ENCODE measurements at regions not wholly inside any gene's neighbourhood (a gene's known extent, or its start where the extent isn't known, plus 50 kb on each side); places are given as distances from the start of the nearest gene placed in this dataset.
"Not testable (repeated sequence)": the region's sequence is repeated elsewhere in the genome, so short reads cannot be mapped to it uniquely, and the experiment has no call there.

DNA sequence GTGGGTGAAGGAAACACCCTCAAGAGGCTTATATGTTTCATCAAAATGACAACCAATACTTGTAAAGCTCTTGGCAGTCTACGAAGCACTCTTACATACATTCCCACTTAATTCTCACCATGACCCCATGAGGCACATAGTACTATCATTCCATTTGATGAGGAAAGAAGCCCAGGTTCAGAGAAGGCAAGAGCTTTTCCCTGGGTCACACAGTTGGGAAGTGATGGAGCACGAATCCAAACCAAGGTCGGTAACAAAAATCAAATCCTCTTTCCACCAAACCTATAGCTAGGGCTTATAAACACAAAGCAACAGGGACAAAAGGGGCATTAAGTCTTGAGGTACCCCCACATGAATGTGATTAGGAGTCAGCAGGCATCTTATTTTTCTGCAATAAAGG is 187.1 kb downstream of the UACA start:
- peaks cover 31% of the 10 kb centered on the region for H3K4me1 Mint-ChIP-seq

DNA sequence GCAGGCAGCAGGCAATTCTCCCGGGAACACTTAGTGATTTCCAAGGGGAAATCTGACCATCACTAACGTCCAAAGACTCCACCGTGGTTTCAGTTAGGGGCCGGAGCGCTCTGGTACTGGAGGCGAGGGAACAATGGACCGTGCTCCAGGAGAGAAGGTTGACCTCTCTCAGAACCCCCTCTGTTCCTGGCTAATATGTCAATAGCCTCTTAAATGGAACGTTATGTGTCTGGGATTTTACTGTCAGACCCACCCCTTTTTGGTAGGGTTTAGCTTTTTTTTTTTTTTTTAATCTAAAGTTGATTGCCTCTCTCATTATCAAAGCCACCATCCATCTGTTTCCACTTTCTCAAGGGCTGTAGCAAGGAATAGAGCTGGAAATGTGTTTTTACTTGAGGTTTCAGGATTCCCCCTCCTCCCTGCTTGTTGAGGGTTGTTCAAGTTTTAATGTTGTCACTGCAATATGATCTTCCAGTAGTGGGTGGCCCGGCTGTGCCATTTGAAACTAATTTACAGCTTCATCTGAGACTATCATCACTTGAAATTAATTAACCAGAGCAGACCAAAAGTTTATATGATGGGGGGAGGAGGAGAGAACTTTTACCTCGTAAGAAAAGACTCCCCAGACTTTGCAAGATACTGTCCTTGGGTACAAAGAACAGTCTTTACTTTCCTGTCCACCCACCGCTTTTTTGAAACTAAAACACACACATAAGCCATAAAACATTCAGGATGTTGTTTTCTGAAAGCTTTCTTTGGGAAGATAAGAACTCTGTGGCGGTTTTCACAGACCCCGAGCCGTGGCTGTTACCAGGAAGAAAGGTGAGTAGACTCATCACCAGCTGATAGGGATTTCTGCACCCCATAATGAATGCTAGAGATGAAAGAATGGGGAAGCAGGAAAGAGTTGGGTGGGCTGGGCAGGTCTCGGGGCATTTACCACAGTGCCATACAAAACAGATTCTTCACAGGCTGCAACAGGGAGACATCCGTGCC is 187.8 kb downstream of the UACA start:
- H3K27me3 Mint-ChIP-seq (ENCODE audit: insufficient read depth, low read depth) = peaks cover 12% of the 10 kb centered on the region
- no peak overlapping the region for H3K27ac Mint-ChIP-seq
- H3K27ac ChIP-seq = no peak overlapping the region
- H3K4me3 Mint-ChIP-seq = no peak overlapping the region
- no peaks in the 10 kb centered on the region for H3K9me3 ChIP-seq (ENCODE audit: low read depth)
- peaks cover 31% of the 10 kb centered on the region for H3K4me1 Mint-ChIP-seq
- no peak for DNase-seq (ENCODE audit: low spot score)
- H2AFZ ChIP-seq (replicated peaks) = peak overlapping the region; percentile 38
- no peak overlapping the region for H3K4me2 ChIP-seq
- no peaks in the 10 kb centered on the region for H3K36me3 ChIP-seq
- H3F3A ChIP-seq (ENCODE audit: low read depth) = no peaks in the 10 kb centered on the region
- no peak overlapping the region for H3K9ac ChIP-seq
- peaks cover 22% of the 10 kb centered on the region for H3K4me1 ChIP-seq
- no peaks in the 10 kb centered on the region for H3K79me2 ChIP-seq (ENCODE audit: low read depth)
- H4K20me1 ChIP-seq (ENCODE audit: low read depth) = no peaks in the 10 kb centered on the region
- H3K27me3 ChIP-seq = no peaks in the 10 kb centered on the region
- peaks cover 24% of the 10 kb centered on the region for H3K9me3 Mint-ChIP-seq
- no peak for TF ChIP-seq EZH2phosphoT487 (IDR thresholded peaks at IDR 0.05)
- no peak overlapping the region for H3K4me3 ChIP-seq
- peaks cover 5% of the 10 kb centered on the region for H3K36me3 Mint-ChIP-seq

More for the DNA sequence above, 187.1 kb downstream of the UACA start:
- Mint-ChIP-seq H3K27me3 (ENCODE audit: insufficient read depth, low read depth) (peaks cover 12% of the 10 kb centered on the region), H3K4me3 (no peak overlapping the region), H3K27ac (no peak overlapping the region), H3K9me3 (peaks cover 24% of the 10 kb centered on the region), H3K36me3 (peaks cover 5% of the 10 kb centered on the region)
- no peak overlapping the region for H3K27ac ChIP-seq
- H3K27me3 ChIP-seq = no peaks in the 10 kb centered on the region
- H3K4me2 ChIP-seq = peak overlapping the region; percentile 13
- TF ChIP-seq EZH2 (IDR thresholded peaks at IDR 0.05) (no peak), EZH2phosphoT487 (IDR thresholded peaks at IDR 0.05) (no peak)
- TF ChIP-seq, protein P1, sequence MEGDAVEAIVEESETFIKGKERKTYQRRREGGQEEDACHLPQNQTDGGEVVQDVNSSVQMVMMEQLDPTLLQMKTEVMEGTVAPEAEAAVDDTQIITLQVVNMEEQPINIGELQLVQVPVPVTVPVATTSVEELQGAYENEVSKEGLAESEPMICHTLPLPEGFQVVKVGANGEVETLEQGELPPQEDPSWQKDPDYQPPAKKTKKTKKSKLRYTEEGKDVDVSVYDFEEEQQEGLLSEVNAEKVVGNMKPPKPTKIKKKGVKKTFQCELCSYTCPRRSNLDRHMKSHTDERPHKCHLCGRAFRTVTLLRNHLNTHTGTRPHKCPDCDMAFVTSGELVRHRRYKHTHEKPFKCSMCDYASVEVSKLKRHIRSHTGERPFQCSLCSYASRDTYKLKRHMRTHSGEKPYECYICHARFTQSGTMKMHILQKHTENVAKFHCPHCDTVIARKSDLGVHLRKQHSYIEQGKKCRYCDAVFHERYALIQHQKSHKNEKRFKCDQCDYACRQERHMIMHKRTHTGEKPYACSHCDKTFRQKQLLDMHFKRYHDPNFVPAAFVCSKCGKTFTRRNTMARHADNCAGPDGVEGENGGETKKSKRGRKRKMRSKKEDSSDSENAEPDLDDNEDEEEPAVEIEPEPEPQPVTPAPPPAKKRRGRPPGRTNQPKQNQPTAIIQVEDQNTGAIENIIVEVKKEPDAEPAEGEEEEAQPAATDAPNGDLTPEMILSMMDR (IDR thresholded peaks at IDR 0.05) = no peak
- H3K36me3 ChIP-seq = no peaks in the 10 kb centered on the region
- no peak overlapping the region for H2AFZ ChIP-seq (replicated peaks)
- no peak for DNase-seq (ENCODE audit: low spot score)
- peaks cover 22% of the 10 kb centered on the region for H3K4me1 ChIP-seq
- H3F3A ChIP-seq (ENCODE audit: low read depth) = no peaks in the 10 kb centered on the region
- H3K9ac ChIP-seq = no peak overlapping the region
- H3K79me2 ChIP-seq (ENCODE audit: low read depth) = no peaks in the 10 kb centered on the region
- H3K9me3 ChIP-seq (ENCODE audit: low read depth) = no peaks in the 10 kb centered on the region
- no peaks in the 10 kb centered on the region for H4K20me1 ChIP-seq (ENCODE audit: low read depth)
- no peak overlapping the region for H3K4me3 ChIP-seq

DNA sequence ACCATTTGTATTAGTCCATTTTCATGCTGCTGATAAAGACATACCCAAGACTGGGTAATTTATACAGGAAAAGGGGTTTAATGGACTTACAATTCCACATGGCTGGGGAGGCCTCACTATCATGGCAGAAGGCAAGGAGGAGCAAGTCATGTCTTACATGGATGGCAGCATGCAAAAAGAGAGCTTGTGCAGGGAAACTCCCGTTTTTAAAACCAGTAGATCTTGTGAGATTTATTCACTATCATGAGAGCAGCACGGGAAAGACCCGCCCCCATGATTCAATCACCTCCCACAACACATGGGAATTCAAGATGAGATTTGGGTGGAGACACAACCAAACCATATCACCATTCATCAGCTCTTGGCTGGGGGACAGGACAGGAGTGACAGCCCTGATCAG is 189.0 kb downstream of the UACA start:
- H3K4me1 Mint-ChIP-seq = peaks cover 26% of the 10 kb centered on the region
- H3K79me2 ChIP-seq (ENCODE audit: low read depth); H3K4me3 Mint-ChIP-seq; H3K36me3 Mint-ChIP-seq; H3K4me3 ChIP-seq; DNase-seq (ENCODE audit: low spot score); H4K20me1 ChIP-seq (ENCODE audit: low read depth); H3K9me3 ChIP-seq (ENCODE audit: low read depth); H3F3A ChIP-seq (ENCODE audit: low read depth); H3K27ac ChIP-seq; H3K27ac Mint-ChIP-seq; H3K27me3 ChIP-seq; H3K36me3 ChIP-seq; H3K9ac ChIP-seq; H3K4me2 ChIP-seq; H2AFZ ChIP-seq (replicated peaks): not testable (repeated sequence)
- H3K4me1 ChIP-seq = peaks cover 11% of the 10 kb centered on the region
- peaks cover 10% of the 10 kb centered on the region for H3K27me3 Mint-ChIP-seq (ENCODE audit: insufficient read depth, low read depth)
- peaks cover 24% of the 10 kb centered on the region for H3K9me3 Mint-ChIP-seq

DNA sequence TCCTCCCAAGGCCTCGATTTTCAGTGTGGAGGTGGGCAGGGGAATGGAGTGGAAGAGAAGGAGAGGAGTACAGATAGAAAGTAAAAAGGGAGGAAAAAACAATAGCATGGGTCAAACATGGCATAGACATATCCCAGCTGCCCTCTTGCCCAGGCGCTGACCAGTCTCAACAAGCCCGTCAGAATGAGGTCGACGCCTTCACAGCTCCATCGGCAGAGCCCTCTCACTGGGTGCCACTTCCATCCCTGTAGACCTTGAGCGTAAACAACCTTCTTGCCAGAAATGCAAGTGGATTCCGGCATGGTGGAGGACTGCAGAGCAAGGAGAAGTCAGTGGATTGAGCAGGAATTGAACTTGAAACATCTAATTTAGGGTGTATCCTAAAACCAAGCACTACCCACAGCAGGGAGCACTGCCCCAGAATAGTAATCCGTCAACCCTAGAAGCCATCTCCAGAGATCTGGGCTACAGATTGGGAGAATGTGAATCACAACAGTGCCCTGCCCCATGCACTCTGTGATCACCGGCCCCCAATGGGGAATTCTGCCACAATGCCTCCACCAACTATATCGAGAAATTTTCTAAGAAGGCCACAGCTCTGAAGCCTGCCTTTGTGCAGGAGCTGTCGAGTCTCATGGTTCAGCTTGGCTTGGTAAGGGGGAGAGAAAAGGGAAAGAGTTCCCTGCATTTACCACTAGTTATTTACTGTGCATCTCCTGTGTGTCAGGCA is 190.1 kb downstream of the UACA start:
- Histone ChIP-seq H3K79me2 (ENCODE audit: low read depth) (no peaks in the 10 kb centered on the region), H3K27ac (no peak overlapping the region), H3K4me2 (no peak overlapping the region), H3K36me3 (no peaks in the 10 kb centered on the region), H3K27me3 (no peaks in the 10 kb centered on the region), H4K20me1 (ENCODE audit: low read depth) (no peaks in the 10 kb centered on the region), H2AFZ (replicated peaks) (no peak overlapping the region), H3K9ac (no peak overlapping the region), H3K4me3 (no peak overlapping the region), H3F3A (ENCODE audit: low read depth) (no peaks in the 10 kb centered on the region), H3K4me1 (peaks cover 9% of the 10 kb centered on the region), H3K9me3 (ENCODE audit: low read depth) (no peaks in the 10 kb centered on the region)
- H3K9me3 Mint-ChIP-seq = peaks cover 24% of the 10 kb centered on the region
- H3K36me3 Mint-ChIP-seq = peaks cover 5% of the 10 kb centered on the region
- TF ChIP-seq EZH2 (IDR thresholded peaks at IDR 0.05) (no peak), EZH2phosphoT487 (IDR thresholded peaks at IDR 0.05) (no peak)
- TF ChIP-seq, protein P1 (IDR thresholded peaks at IDR 0.05) = no peak
- H3K4me3 Mint-ChIP-seq = no peak overlapping the region
- no peak for DNase-seq (ENCODE audit: low spot score)
- peaks cover 7% of the 10 kb centered on the region for H3K27me3 Mint-ChIP-seq (ENCODE audit: insufficient read depth, low read depth)
- no peak overlapping the region for H3K27ac Mint-ChIP-seq
- peaks cover 29% of the 10 kb centered on the region for H3K4me1 Mint-ChIP-seq
